Fibroblast of mammary gland (primary cell): ENCODE measurements at regions not wholly inside any gene's neighbourhood (a gene's known extent, or its start where the extent isn't known, plus 50 kb on each side); places are given as distances from the start of the nearest gene placed in this dataset.

Experiments used
- DNase-seq: peaks from one replicate; pipeline ENCODE4 v3.0.0-alpha.2; 2010; ENCODE audit warnings: low read depth
- H3K4me3 ChIP-seq: 2 replicates; pipeline ENCODE4 v1.5.1; 2011; ENCODE audit warnings: low read depth, mild to moderate bottlenecking, low read length, moderate library complexity; ENCODE audit not compliant: control insufficient read depth
- TF ChIP-seq, protein P1 (sequence below): conservative IDR thresholded peaks from 2 replicates; pipeline ENCODE4 v1.5.1; 2011; ENCODE audit warnings: low read depth, low read length, inconsistent platforms; ENCODE audit not compliant: control insufficient read depth, insufficient read depth

DNA sequence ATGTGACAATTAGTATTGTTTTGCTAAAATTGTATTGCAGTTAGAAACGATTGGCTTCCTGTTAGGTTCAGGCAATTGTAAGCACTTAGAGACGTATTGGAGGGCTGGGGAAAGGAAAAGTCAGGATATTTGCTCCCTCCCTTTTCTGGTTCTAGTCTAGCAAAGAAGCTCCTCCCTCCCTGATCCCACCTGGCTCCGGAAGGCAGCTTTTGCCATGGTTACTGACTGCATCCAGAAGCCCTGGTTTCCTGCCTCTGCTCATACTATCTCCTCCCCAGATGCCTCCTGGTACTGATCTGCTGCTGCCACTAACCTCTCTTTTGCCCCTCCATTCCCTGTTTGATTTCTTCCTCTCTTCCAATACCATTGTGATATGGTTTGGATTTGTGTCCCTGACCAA, 275.9 kb downstream of the MREG start:
- H3K4me3 ChIP-seq: no peak overlapping the region
- DNase-seq: no peak
- TF ChIP-seq, protein P1, sequence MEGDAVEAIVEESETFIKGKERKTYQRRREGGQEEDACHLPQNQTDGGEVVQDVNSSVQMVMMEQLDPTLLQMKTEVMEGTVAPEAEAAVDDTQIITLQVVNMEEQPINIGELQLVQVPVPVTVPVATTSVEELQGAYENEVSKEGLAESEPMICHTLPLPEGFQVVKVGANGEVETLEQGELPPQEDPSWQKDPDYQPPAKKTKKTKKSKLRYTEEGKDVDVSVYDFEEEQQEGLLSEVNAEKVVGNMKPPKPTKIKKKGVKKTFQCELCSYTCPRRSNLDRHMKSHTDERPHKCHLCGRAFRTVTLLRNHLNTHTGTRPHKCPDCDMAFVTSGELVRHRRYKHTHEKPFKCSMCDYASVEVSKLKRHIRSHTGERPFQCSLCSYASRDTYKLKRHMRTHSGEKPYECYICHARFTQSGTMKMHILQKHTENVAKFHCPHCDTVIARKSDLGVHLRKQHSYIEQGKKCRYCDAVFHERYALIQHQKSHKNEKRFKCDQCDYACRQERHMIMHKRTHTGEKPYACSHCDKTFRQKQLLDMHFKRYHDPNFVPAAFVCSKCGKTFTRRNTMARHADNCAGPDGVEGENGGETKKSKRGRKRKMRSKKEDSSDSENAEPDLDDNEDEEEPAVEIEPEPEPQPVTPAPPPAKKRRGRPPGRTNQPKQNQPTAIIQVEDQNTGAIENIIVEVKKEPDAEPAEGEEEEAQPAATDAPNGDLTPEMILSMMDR: no peak

DNA sequence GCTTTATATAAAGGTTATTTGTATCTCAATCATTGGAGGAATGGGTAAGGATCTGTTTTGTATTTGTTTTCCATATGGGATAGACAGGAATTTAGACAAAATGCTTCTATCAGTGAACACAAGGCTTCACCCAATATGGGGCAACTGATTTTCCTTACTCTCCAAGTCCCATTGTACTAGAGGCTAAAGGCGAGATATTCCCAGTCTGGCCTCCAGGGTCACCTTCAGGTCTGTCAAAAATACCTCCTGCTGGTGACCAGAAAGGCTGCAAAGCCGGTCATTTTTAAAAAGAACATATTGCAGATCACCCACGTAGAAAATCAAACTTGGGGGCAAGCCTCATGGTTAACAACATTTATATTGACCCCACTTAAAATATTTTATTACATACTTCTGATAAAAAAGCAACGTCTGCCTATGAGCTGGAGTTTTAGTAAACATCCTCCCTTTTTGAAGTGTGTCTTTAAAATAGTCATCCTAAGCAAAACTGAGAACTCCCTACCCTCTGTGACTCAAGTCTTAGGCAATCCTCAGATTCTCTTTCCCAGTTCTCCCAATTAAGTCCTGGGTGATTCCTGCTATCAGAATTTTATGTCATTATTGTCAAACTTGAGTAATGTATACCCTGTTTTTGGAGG, 276.6 kb downstream of the MREG start:
- TF ChIP-seq, protein P1: peak; percentile 50
- DNase-seq: peak; percentile 92
- no peak overlapping the region for H3K4me3 ChIP-seq

- DNase-seq: no peak
- H3K4me3 ChIP-seq: no peak overlapping the region
- TF ChIP-seq, protein P1: no peak
Observed at GRCh38 chr2:215731108-215731658, 282.2 kb downstream of the MREG start.

DNA sequence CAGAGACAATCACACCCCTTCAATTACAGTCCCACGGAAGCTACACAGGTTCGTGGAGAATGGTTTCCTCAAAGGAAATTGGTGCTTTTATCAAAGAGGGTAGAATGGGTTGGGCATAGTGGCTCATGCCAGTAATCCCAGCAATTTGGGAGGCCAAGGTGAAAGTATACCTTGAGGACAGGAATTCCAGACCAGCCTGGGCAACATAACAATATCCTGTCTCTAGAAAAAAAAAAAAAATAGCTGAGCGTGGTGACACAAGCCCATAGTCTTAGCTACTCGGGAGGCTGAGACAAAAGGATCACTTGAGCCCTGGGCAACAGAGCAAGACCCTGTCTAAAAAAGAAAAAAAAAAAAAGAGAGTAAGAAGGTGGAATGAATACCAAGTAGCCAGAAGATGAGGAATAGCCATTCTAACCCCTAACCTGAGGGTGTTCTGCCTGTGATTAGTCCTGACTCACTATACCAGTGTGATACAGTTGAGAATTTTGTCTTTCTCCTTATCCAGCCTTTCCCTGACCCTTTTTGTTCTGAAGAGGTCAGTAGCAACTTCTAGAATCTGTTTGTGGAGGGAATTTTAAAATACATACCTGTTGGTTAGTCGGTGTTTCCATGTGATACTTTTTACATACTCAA, 283.2 kb downstream of the MREG start:
- peak; percentile 44 for DNase-seq
- TF ChIP-seq, protein P1: no peak
- no peak overlapping the region for H3K4me3 ChIP-seq

DNA sequence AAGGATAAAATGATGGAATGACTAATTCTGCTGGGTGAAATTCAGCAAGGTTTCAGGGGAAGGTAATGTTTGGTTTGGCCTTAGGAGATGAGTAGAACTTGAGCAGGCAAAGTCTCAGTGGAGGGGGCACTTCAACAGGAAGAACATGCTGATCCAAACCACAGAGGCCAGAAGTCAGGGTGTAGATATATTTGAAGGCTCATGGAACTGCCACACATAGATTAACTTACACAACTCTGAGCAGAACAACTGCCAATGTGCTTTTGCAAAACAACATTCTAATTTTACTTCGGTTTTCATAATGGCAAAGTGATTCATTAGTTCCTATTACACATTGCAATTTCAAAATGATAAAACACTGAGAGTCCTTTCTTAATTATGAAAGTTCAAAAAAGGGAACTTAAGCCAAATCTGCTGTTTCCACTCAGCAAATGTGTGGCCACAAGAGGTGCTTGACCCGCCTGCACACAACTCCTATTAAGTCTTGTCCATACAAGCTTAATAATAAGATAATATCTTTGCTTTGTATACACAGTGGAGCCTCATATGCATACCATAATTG, 284.8 kb downstream of the MREG start:
- TF ChIP-seq, protein P1: peak; percentile 15
- peak; percentile 100 for DNase-seq
- no peak overlapping the region for H3K4me3 ChIP-seq

DNA sequence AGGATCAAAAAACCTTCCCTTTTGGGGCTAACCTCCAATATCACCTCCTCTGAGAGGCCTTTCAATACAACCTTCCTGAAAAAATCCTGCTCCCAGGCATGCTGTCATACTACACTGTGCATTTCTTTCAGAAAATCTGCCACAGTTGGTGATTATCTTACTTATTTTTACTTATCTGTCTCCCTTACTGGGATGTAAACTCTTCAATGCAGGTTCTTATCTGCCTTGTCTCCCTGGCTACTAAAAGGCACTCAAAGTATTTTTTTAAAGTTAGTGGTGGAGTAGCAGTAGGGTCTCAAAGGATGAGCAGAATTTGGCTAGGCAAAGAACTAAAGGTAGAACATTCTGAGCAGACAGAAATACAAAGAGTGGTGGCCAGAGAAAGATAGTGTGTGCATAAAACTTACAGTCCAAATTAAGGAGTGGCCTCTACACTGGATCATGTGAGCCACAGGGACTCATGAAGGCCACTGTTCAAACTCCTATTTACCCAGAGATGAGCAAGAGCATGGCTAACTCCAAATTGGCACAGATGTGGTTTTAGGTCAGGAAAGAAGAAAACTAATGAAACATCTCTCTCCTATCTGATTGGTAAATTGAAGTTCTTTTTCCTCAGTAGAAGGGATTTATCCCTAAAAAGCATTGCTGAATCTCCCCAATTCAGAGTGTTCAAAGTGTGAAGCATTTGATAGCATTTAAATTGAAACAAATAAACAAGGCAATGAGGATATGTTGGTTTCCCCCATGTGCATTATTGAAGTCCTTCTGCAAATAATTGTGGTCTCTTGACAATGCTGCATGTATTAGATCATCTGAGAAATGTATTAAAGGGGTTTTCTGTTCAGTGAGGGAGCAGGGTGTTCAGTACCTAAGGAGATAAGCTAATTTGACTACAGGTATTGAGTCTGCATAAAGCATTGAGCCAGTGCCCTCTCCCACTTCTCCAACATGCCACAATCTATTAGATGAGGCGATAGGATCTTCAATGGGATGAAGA, 285.5 kb downstream of the MREG start:
- no peak overlapping the region for H3K4me3 ChIP-seq
- TF ChIP-seq, protein P1: no peak
- DNase-seq: peak; percentile 88
